ENCODE measurements at regions not wholly inside any gene's neighbourhood (a gene's known extent, or its start where the extent isn't known, plus 50 kb on each side); places are given as distances from the start of the nearest gene placed in this dataset.

DNA sequence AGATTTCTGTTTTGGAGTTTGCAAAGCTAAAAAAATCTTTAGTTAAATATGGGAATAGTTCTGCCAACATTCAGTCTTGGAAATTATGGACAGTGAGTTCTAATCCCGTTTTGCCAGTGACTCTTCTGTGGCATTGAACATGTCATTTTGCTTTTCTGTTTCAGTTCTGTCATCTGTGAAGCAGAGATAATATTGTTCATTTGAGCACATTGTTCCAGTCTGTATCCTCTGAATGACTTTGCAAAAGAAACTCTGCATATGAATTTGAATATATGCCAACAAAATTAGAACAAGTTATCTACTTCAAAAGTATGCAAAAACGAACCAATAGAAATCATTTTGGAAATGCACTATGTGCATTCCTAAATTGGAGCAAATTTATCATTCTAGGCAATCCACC lies 746.0 kb upstream of the POT1 start:
- no peaks in the 10 kb centered on the region for H3K4me1 ChIP-seq (replicated peaks in 1 of 2)
- no peaks in the 10 kb centered on the region for H3K9me3 ChIP-seq (replicated peaks in 1 of 3)
- H3K27me3 ChIP-seq, result no peaks in the 10 kb centered on the region
- H3K4me3 ChIP-seq, result no peak overlapping the region
- TF ChIP-seq POLR2A (IDR thresholded peaks at IDR 0.05), result no peak
- no peak overlapping the region for H3K27ac ChIP-seq
- H3K36me3 ChIP-seq (replicated peaks in 1 of 2), result no peaks in the 10 kb centered on the region
- DNase-seq, result no peak
- intact Hi-C loops (cut with DNase I), result no loop called here
- WGBS, 4 donors, result 18 to 37% (median 21%) methylated on average over 2 of the region's 2 CpGs

DNA sequence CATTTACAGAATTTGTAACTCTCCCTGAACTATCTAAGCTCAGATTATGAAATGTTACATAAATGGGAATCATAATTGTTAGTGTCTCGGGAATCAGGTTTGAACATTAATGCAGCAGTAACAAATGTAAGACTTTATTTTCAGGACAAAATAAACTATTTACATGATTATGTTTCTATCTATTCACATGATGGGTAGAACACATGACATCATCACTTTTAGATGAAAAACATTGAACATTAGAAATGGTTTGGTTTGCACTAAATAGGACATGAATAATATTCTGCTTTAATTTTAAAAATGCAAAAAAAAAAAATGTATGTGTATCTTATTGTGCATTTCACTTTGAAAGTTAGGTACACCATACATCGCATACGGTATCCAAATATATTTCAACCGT lies 745.5 kb upstream of the POT1 start:
- 88 to 93% (median 90%) methylated on average over 4 of the region's 4 CpGs for WGBS, 4 donors
- no peak for DNase-seq
- Histone ChIP-seq H3K4me3 (no peak overlapping the region), H3K27ac (no peak overlapping the region), H3K9me3 (replicated peaks in 1 of 3) (no peaks in the 10 kb centered on the region), H3K4me1 (replicated peaks in 1 of 2) (no peaks in the 10 kb centered on the region), H3K36me3 (replicated peaks in 1 of 2) (no peaks in the 10 kb centered on the region), H3K27me3 (no peaks in the 10 kb centered on the region)
- intact Hi-C loops (cut with DNase I), result no loop called here
- no peak for TF ChIP-seq POLR2A (IDR thresholded peaks at IDR 0.05)
- TF ChIP-seq, protein P1, sequence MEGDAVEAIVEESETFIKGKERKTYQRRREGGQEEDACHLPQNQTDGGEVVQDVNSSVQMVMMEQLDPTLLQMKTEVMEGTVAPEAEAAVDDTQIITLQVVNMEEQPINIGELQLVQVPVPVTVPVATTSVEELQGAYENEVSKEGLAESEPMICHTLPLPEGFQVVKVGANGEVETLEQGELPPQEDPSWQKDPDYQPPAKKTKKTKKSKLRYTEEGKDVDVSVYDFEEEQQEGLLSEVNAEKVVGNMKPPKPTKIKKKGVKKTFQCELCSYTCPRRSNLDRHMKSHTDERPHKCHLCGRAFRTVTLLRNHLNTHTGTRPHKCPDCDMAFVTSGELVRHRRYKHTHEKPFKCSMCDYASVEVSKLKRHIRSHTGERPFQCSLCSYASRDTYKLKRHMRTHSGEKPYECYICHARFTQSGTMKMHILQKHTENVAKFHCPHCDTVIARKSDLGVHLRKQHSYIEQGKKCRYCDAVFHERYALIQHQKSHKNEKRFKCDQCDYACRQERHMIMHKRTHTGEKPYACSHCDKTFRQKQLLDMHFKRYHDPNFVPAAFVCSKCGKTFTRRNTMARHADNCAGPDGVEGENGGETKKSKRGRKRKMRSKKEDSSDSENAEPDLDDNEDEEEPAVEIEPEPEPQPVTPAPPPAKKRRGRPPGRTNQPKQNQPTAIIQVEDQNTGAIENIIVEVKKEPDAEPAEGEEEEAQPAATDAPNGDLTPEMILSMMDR (IDR thresholded peaks at IDR 0.05), result no peak

DNA sequence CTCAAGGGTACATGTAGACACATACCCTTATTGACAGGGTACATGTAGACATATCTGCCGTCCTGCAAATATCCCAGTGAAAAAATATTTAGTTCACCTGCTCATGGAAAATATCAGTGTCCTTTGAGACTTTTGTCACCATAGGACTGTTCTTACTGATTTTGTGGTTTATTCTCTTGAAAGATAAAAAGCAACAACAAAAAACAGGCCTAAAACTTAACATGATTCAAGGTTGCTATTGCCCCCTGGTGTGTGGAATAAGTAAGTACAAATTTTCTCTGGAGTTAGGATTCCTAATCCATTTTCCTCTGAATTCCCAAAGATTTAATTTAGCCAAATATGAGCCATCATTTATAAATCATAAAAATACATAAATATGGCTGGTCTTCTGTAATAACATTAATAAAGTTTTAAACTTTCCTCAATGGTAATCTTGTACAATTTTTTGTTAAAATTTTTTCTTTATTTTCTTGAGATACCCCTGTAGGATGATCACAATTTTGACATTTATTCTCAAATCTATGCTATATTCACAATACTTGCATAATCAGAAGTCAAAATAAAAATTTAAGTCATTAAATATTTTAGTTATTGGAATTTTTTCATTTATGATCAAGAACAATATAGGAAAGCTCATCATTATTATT lies 741.4 kb upstream of the POT1 start:
- TF ChIP-seq, protein P1 (IDR thresholded peaks at IDR 0.05), result peak in 5 of 6 experiments; percentile 28 to 52 (median 37)
- no peak for TF ChIP-seq POLR2A (IDR thresholded peaks at IDR 0.05)
- intact Hi-C loops (cut with DNase I), result no loop called here
- 76 to 92% (median 87%) methylated on average over 1 of the region's 1 CpG for WGBS, 4 donors

DNA sequence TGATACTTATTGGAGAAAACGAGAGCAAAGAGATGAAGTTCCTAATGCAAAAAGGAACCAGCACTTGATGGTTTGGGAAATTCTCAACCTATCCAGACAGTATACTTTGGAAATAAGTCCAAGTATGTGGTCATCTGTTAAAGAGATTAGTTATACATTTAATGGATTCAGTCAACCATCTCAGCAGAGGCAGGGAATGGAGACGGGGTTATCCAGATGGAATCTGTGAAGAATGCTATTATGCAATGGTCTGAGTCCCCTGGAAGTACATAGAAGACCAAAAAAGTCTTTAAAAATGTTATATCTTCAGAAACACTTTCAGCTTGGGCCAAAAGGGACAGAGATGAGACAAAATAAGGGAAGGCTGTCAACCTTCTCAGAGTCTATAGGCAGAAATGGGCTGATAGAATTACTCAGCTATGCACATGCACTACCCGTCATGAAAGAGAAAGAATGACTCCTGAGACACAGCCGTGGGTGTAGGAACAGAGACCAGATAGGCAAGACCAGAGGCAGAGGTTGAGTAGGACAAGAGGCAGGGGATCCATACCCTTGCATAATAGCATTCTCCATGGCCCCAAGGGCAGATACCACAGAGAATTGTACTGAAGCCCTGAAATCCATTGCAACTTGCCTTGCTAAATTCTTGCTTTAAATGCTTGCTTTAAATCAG lies 738.8 kb upstream of the POT1 start:
- Histone ChIP-seq H3K4me1 (replicated peaks in 1 of 2) (no peaks in the 10 kb centered on the region), H3K9me3 (replicated peaks in 1 of 3) (no peaks in the 10 kb centered on the region), H3K36me3 (replicated peaks in 1 of 2) (no peaks in the 10 kb centered on the region), H3K27ac (no peak overlapping the region), H3K4me3 (no peak overlapping the region), H3K27me3 (no peaks in the 10 kb centered on the region)
- intact Hi-C loops (cut with DNase I), result no loop called here
- no peak for TF ChIP-seq POLR2A (IDR thresholded peaks at IDR 0.05)
- TF ChIP-seq, protein P1 (IDR thresholded peaks at IDR 0.05), result no peak
- DNase-seq, result no peak
- 62 to 79% (median 70%) methylated on average over 4 of the region's 4 CpGs for WGBS, 4 donors

More for the DNA sequence above, 741.4 kb upstream of the POT1 start:
- Histone ChIP-seq H3K9me3 (replicated peaks in 1 of 3) (no peaks in the 10 kb centered on the region), H3K27ac (no peak overlapping the region), H3K36me3 (replicated peaks in 1 of 2) (no peaks in the 10 kb centered on the region), H3K4me1 (replicated peaks in 1 of 2) (no peaks in the 10 kb centered on the region), H3K27me3 (no peaks in the 10 kb centered on the region), H3K4me3 (no peak overlapping the region)
- no peak for DNase-seq

DNA sequence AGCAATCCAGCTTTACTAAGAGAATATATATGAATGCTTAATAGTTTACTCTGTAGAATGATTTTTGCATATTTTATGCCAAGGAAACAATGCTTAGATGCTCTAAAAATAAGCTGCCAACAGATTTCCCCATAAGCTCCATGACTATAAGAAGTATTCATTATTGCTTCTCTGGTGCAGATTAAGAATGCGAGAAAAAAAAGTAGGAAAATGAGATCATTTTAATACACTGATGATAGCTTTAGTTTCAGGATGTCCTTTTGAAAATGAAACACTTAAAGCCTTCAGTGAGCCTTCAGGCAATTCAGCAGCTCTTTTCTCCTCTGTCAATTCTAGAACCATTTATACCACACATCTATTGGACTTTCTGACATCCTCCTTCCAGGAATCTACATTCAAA lies 735.0 kb upstream of the POT1 start:
- WGBS, 4 donors, result 77 to 94% (median 86%) methylated on average over 1 of the region's 1 CpG
- Histone ChIP-seq H3K27ac (no peak overlapping the region), H3K36me3 (replicated peaks in 1 of 2) (no peaks in the 10 kb centered on the region), H3K9me3 (replicated peaks in 1 of 3) (no peaks in the 10 kb centered on the region), H3K4me3 (no peak overlapping the region), H3K4me1 (replicated peaks in 1 of 2) (no peaks in the 10 kb centered on the region), H3K27me3 (no peaks in the 10 kb centered on the region)
- no peak for DNase-seq
- no peak for TF ChIP-seq POLR2A (IDR thresholded peaks at IDR 0.05)
- TF ChIP-seq, protein P1 (IDR thresholded peaks at IDR 0.05), result no peak
- intact Hi-C loops (cut with DNase I), result no loop called here

Measured in adrenal gland (tissue), 9 donors.